Esophagus squamous epithelium (tissue), 4 donors: ENCODE measurements at regions not wholly inside any gene's neighbourhood (a gene's known extent, or its start where the extent isn't known, plus 50 kb on each side); places are given as distances from the start of the nearest gene placed in this dataset.

Experiments
- POLR2A ChIP-seq, 4 donors: fragments of 450-650 bp; IDR thresholded peaks; one replicate each; pipeline ENCODE4 v1.6.1; 2017; ENCODE audit warnings: antibody characterized with exemption in 4 of 4, mild to moderate bottlenecking in 4 of 4, moderate library complexity in 3 of 4
- TF ChIP-seq, protein P1 (sequence below), 6 experiments: fragments of 450-650 bp in 4 of 6; fragments of 200-600 bp in 2 of 6; sonication (generic) in 2 of 6; IDR thresholded peaks; one replicate each; pipeline ENCODE4 v1.5.1; 2016 to 2019; ENCODE audit warnings: antibody characterized with exemption in 6 of 6, mild to moderate bottlenecking in 4 of 6, moderate library complexity in 4 of 6

DNA sequence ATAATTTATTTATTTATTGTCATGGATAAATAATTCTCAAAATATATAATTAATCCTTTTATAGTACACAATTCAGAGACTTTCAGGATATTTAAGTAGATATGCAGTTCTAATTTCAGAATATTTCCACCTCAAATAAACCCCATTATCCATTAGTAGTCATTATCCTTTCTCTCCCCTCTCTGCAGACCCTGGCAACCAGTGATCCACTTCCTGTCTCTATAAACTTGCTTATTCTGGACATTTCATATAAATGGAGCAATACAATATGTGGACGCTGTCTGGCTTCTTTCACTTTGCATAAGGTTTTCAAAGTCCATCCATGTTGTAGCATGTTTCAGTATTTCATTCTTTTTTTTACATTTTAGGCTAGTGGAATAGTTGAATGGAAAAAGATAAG, 230.2 kb downstream of the FZD1 start:
- TF ChIP-seq, protein P1, sequence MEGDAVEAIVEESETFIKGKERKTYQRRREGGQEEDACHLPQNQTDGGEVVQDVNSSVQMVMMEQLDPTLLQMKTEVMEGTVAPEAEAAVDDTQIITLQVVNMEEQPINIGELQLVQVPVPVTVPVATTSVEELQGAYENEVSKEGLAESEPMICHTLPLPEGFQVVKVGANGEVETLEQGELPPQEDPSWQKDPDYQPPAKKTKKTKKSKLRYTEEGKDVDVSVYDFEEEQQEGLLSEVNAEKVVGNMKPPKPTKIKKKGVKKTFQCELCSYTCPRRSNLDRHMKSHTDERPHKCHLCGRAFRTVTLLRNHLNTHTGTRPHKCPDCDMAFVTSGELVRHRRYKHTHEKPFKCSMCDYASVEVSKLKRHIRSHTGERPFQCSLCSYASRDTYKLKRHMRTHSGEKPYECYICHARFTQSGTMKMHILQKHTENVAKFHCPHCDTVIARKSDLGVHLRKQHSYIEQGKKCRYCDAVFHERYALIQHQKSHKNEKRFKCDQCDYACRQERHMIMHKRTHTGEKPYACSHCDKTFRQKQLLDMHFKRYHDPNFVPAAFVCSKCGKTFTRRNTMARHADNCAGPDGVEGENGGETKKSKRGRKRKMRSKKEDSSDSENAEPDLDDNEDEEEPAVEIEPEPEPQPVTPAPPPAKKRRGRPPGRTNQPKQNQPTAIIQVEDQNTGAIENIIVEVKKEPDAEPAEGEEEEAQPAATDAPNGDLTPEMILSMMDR (IDR thresholded peaks at IDR 0.05) = no peak
- no peak for TF ChIP-seq POLR2A (IDR thresholded peaks at IDR 0.05)
